ENCODE measurements at regions not wholly inside any gene's neighbourhood (a gene's known extent, or its start where the extent isn't known, plus 50 kb on each side); places are given as distances from the start of the nearest gene placed in this dataset.

DNA sequence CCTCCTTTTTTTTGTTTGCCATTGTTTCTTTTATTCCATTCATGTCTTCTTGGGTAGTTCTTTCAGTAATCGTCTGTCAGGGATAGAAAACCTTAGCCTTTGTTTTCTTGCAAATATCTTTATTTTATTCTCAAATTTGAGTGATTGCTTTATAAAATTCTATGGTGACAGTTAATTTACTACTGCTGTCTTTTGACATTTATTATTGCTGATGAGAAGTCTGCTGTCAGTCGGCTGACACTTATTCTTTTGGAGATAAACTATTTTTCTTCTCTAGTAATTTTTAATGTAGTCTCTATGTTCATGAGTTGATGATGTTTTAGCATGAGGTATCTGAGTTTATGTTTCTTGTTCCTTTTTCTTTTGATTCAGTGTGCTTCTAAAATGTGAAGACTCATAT, 983.8 kb downstream of the TTLL7 start:
- TF ChIP-seq POLR2A (IDR thresholded peaks at IDR 0.05) (no peak), POLR2AphosphoS5 (IDR thresholded peaks at IDR 0.05) (no peak)

Data from upper lobe of left lung (tissue), 4 donors.